ENCODE measurements at regions not wholly inside any gene's neighbourhood (a gene's known extent, or its start where the extent isn't known, plus 50 kb on each side); places are given as distances from the start of the nearest gene placed in this dataset.

- TF ChIP-seq CTCF (IDR thresholded peaks at IDR 0.05; ENCODE audit: unreplicated experiment): no peak
- H3K4me1 Mint-ChIP-seq (ENCODE audit: unreplicated experiment): peaks cover 8% of the 10 kb centered on the region
- peaks cover 4% of the 10 kb centered on the region for H3K36me3 Mint-ChIP-seq (ENCODE audit: low read depth, unreplicated experiment)
- H3K4me3 Mint-ChIP-seq (ENCODE audit: unreplicated experiment): no peak overlapping the region
- H3K27me3 Mint-ChIP-seq (ENCODE audit: unreplicated experiment): no peaks in the 10 kb centered on the region
- no peak overlapping the region for H3K27ac Mint-ChIP-seq (ENCODE audit: unreplicated experiment)
- no peak for DNase-seq (ENCODE audit: low spot score)
- H3K9me3 Mint-ChIP-seq (ENCODE audit: unreplicated experiment): no peaks in the 10 kb centered on the region
These were observed 120.3 kb downstream of the BDH1 start for GRCh38 chr3:197435426-197435825.

- TF ChIP-seq CTCF (IDR thresholded peaks at IDR 0.05; ENCODE audit: unreplicated experiment): no peak
- Mint-ChIP-seq H3K27me3 (ENCODE audit: unreplicated experiment) (no peaks in the 10 kb centered on the region), H3K4me3 (ENCODE audit: unreplicated experiment) (no peak overlapping the region), H3K36me3 (ENCODE audit: low read depth, unreplicated experiment) (peaks cover 4% of the 10 kb centered on the region), H3K4me1 (ENCODE audit: unreplicated experiment) (peaks cover 8% of the 10 kb centered on the region), H3K9me3 (ENCODE audit: unreplicated experiment) (no peaks in the 10 kb centered on the region), H3K27ac (ENCODE audit: unreplicated experiment) (no peak overlapping the region)
- DNase-seq (ENCODE audit: low spot score): no peak
These were observed 120.9 kb downstream of the BDH1 start for GRCh38 chr3:197434830-197435229.

- no peaks in the 10 kb centered on the region for H3K27me3 Mint-ChIP-seq (ENCODE audit: unreplicated experiment)
- peaks cover 18% of the 10 kb centered on the region for H3K4me1 Mint-ChIP-seq (ENCODE audit: unreplicated experiment)
- no peak for DNase-seq (ENCODE audit: low spot score)
- TF ChIP-seq CTCF (IDR thresholded peaks at IDR 0.05; ENCODE audit: unreplicated experiment): no peak
- no peaks in the 10 kb centered on the region for H3K9me3 Mint-ChIP-seq (ENCODE audit: unreplicated experiment)
- no peak overlapping the region for H3K27ac Mint-ChIP-seq (ENCODE audit: unreplicated experiment)
- no peak overlapping the region for H3K4me3 Mint-ChIP-seq (ENCODE audit: unreplicated experiment)
- H3K36me3 Mint-ChIP-seq (ENCODE audit: low read depth, unreplicated experiment): peaks cover 4% of the 10 kb centered on the region
These were observed 123.2 kb downstream of the BDH1 start for GRCh38 chr3:197432384-197433127.

- no peak overlapping the region for H3K4me3 Mint-ChIP-seq (ENCODE audit: unreplicated experiment)
- peaks cover 4% of the 10 kb centered on the region for H3K36me3 Mint-ChIP-seq (ENCODE audit: low read depth, unreplicated experiment)
- no peak overlapping the region for H3K27ac Mint-ChIP-seq (ENCODE audit: unreplicated experiment)
- no peak for DNase-seq (ENCODE audit: low spot score)
- no peaks in the 10 kb centered on the region for H3K27me3 Mint-ChIP-seq (ENCODE audit: unreplicated experiment)
- TF ChIP-seq CTCF (IDR thresholded peaks at IDR 0.05; ENCODE audit: unreplicated experiment): no peak
- peaks cover 18% of the 10 kb centered on the region for H3K4me1 Mint-ChIP-seq (ENCODE audit: unreplicated experiment)
- no peaks in the 10 kb centered on the region for H3K9me3 Mint-ChIP-seq (ENCODE audit: unreplicated experiment)
These were observed 124.3 kb downstream of the BDH1 start for GRCh38 chr3:197431346-197431910.

- TF ChIP-seq CTCF (IDR thresholded peaks at IDR 0.05; ENCODE audit: unreplicated experiment): no peak
- H3K27me3 Mint-ChIP-seq (ENCODE audit: unreplicated experiment): no peaks in the 10 kb centered on the region
- no peak overlapping the region for H3K4me3 Mint-ChIP-seq (ENCODE audit: unreplicated experiment)
- no peak overlapping the region for H3K27ac Mint-ChIP-seq (ENCODE audit: unreplicated experiment)
- peaks cover 4% of the 10 kb centered on the region for H3K36me3 Mint-ChIP-seq (ENCODE audit: low read depth, unreplicated experiment)
- no peak for DNase-seq (ENCODE audit: low spot score)
- H3K9me3 Mint-ChIP-seq (ENCODE audit: unreplicated experiment): no peaks in the 10 kb centered on the region
- peaks cover 18% of the 10 kb centered on the region for H3K4me1 Mint-ChIP-seq (ENCODE audit: unreplicated experiment)
These were observed 124.8 kb downstream of the BDH1 start for GRCh38 chr3:197430934-197431333.
